ENCODE measurements at regions not wholly inside any gene's neighbourhood (a gene's known extent, or its start where the extent isn't known, plus 50 kb on each side); places are given as distances from the start of the nearest gene placed in this dataset.

DNA sequence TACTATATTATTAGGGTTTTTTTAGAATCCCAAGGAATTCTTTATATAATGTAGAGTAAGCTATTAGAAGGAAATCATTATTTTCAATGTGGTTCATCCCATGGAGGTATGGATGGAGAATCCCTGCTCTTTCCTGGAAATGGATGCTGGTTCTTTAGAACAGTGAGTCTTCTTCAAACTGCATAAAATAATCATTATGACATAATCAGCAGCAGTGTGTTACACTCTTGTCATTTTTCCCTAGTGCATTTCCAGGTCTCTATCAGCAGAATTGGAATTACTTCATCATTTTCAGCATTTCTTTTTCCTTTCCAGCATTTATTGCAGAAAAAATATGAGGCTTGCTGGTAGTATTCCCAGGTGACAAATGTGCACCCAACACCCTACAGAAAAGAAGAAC is 168.1 kb downstream of the ETAA1 start:
- DNase-seq (ENCODE audit: low read depth): no peak
- in situ Hi-C loops (cut with HindIII; ENCODE audit: low sequenced_read_pairs): no loop called here
- TF ChIP-seq, protein P1, sequence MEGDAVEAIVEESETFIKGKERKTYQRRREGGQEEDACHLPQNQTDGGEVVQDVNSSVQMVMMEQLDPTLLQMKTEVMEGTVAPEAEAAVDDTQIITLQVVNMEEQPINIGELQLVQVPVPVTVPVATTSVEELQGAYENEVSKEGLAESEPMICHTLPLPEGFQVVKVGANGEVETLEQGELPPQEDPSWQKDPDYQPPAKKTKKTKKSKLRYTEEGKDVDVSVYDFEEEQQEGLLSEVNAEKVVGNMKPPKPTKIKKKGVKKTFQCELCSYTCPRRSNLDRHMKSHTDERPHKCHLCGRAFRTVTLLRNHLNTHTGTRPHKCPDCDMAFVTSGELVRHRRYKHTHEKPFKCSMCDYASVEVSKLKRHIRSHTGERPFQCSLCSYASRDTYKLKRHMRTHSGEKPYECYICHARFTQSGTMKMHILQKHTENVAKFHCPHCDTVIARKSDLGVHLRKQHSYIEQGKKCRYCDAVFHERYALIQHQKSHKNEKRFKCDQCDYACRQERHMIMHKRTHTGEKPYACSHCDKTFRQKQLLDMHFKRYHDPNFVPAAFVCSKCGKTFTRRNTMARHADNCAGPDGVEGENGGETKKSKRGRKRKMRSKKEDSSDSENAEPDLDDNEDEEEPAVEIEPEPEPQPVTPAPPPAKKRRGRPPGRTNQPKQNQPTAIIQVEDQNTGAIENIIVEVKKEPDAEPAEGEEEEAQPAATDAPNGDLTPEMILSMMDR (IDR thresholded peaks at IDR 0.05; ENCODE audit: low read depth, low read length, missing control alignments): no peak

DNA sequence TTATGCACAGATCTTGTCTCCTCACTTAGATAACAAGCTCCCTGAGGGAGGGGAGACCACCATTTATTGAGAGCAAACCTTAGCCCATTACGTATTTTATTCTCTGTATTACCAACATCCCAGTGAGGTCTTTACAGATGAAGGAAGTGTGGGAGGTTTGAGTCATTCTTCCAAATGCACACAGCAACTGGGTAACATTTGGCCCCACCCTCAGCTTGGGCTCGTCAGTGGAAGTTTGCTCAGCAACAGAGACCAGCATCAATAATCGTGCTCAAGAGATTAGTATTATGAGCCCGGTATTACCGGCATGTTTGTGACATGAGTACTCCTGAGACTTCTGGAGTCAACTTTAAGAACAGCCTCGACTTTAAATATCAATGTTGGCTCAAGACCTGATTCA is 168.6 kb downstream of the ETAA1 start:
- no peak overlapping the region for H3K4me3 ChIP-seq (ENCODE audit: low read depth, low read length)
- TF ChIP-seq, protein P1 (IDR thresholded peaks at IDR 0.05; ENCODE audit: low read depth, low read length, missing control alignments): no peak
- in situ Hi-C loops (cut with HindIII; ENCODE audit: low sequenced_read_pairs): no loop called here
- no peak for DNase-seq (ENCODE audit: low read depth)

More for the DNA sequence above, 168.1 kb downstream of the ETAA1 start:
- H3K4me3 ChIP-seq (ENCODE audit: low read depth, low read length): no peak overlapping the region

DNA sequence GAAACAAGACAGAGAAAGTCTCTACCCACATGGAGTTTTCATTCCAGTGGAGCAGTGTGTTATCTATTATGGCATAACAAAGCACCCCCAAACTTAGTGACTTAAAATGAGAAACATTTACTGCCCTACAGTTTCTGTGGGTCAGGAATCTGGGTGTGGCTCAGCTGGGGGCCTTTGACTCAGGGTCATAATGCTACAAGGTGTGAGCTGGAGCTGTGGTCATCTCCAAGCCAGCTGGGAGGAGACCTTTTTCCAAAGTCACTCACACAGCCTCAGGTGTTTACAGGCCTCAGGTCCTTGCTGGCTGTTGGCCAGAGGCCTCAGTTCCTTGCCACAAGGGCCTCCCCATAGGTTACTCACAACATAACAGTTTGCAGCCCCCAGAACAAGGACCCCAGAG is 169.2 kb downstream of the ETAA1 start:
- no peak overlapping the region for H3K4me3 ChIP-seq (ENCODE audit: low read depth, low read length)
- in situ Hi-C loops (cut with HindIII; ENCODE audit: low sequenced_read_pairs): no loop called here
- DNase-seq (ENCODE audit: low read depth): no peak
- TF ChIP-seq, protein P1 (IDR thresholded peaks at IDR 0.05; ENCODE audit: low read depth, low read length, missing control alignments): no peak

DNA sequence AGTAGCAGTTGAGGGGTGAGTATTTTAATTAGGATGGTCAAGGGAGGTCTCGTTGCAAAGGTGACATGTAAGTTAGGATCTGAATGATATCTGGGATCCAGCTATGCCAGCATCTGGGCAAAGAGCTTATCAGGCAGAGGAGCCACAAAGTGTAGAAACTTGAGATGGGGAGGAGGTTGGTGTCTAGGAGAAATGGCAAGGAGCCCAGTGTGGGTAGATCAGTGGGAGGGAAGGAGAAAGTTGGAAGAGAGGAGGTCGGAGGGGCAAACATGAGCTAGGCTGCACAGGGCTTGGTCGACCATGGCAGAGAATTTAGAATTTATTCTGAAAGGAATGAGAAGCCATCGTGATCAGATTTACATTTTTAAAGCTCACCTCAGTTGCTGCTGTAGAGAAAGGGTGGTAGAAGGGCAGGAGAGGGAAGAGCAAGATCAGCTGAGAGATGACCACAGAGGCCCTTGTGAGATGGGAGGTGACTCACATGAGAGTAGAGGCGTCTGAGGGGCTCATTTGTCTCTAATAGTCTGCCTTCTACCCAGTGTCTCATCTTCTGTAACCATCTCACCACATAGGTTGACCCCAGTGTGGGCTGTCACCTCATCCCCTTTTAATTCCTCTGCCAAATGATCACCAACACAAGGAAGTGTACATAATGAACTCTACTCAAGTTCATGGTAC is 170.0 kb downstream of the ETAA1 start:
- in situ Hi-C loops (cut with HindIII; ENCODE audit: low sequenced_read_pairs): no loop called here
- no peak for DNase-seq (ENCODE audit: low read depth)
- H3K4me3 ChIP-seq (ENCODE audit: low read depth, low read length): no peak overlapping the region
- TF ChIP-seq, protein P1 (IDR thresholded peaks at IDR 0.05; ENCODE audit: low read depth, low read length, missing control alignments): no peak

DNA sequence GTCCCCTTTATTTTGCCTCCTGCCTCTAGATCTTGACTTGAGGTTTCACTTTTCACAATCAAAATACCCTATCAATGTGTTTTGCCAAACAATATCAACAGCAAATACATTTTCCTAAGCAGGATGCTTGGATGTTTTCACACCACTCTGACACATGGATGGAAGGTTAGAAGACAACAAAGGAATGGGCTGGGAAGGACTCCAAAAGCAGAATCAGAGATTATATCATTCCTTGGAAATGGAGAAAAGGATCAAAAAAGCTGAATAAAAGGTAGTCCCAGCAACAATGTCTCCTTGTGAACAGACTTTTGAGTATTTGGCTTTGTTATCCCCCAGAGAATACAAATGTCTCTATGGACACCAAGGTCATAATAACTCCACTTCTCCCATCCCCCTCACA is 170.8 kb downstream of the ETAA1 start:
- no peak for DNase-seq (ENCODE audit: low read depth)
- H3K4me3 ChIP-seq (ENCODE audit: low read depth, low read length): no peak overlapping the region
- TF ChIP-seq, protein P1 (IDR thresholded peaks at IDR 0.05; ENCODE audit: low read depth, low read length, missing control alignments): no peak
- in situ Hi-C loops (cut with HindIII; ENCODE audit: low sequenced_read_pairs): no loop called here

DNA sequence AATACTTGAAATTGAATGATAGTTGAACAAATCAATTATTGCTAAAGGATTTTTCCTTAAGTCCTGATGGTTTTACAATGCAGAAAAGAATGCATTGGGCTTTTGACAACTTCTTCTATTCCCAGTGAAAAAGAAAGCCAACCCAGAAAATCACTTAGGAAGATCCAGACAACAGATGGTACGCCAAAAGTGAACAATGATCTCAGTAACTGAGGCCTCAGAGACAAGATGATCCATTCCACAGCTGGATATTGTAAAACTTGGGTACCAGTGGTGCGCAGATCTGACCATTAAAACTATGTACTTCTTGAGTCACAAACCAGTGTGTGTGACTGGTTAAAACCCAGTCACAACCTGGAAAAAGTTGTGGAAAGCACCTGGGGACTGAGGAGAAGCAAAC is 173.5 kb downstream of the ETAA1 start:
- TF ChIP-seq, protein P1 (IDR thresholded peaks at IDR 0.05; ENCODE audit: low read depth, low read length, missing control alignments): no peak
- in situ Hi-C loops (cut with HindIII; ENCODE audit: low sequenced_read_pairs): no loop called here
- no peak overlapping the region for H3K4me3 ChIP-seq (ENCODE audit: low read depth, low read length)
- no peak for DNase-seq (ENCODE audit: low read depth)
